HS-5 (cell line): ENCODE measurements at regions not wholly inside any gene's neighbourhood (a gene's known extent, or its start where the extent isn't known, plus 50 kb on each side); places are given as distances from the start of the nearest gene placed in this dataset.

ENCODE experiments used
- DNase-seq: peaks from one replicate; pipeline ENCODE4 v3.0.0-alpha.2; 2012; ENCODE audit warnings: low read depth

DNA sequence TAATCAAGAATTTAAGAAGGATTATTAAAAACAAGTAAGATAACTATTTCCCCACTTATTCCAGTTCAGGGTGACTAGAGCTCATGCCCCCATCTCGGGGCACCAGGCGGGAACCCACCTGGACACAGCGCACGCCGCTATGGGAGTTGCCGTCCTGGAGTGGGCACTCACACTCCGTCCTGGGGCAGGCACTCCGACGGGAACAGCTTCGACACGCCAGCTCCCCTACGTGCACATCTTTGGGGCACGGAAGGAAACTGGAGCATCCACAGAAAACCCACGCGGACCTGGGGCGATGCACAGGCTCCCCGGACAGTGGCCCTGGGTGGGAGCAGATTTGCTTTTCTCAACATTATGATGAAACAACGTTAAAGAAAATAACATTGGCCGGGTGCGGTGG lies 52.0 kb upstream of the GATA5 start:
- no peak for DNase-seq

DNA sequence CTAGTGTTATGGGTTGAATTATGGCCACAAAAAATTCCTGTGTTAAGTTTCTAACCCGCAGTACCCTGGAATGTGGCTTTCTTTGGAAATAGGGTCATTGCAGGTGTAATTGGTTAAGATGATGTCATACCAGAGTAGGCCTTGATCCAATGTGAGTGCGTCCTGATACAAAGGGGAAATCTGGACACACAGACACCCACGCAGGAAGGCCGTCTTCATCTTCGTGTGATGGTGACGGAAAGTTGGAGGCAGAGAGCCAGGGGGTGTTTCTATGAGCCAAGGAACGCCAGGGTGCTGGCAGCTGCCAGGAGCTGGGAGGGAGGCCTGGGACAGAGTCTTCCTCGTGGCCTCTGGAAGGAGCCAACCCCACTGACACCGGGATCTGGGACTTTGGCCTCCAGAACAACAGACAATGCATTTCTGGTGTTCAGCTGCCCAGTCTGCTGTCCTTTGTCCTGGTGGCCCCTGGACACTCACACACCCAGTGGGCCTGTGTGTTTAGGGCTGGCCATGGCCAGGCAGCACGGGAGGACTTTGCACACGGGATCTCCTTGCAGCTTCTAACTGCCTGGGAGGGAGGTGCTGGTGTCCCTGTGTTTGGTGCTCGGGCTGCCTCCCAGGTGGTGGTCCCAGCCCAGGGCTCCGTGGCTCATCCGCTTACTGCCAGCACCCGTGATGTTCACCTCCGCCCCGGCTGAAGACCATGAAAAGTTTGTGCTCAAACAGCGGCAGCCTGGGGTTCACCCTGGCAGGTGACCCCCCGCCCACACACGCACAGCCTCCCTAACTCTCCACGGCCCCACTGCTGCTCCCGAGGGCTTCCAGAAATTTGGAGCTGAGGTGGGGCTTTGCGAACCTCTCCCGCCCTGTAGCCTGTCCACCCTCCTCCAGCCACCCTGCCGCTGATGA lies 53.4 kb upstream of the GATA5 start:
- no peak for DNase-seq

DNA sequence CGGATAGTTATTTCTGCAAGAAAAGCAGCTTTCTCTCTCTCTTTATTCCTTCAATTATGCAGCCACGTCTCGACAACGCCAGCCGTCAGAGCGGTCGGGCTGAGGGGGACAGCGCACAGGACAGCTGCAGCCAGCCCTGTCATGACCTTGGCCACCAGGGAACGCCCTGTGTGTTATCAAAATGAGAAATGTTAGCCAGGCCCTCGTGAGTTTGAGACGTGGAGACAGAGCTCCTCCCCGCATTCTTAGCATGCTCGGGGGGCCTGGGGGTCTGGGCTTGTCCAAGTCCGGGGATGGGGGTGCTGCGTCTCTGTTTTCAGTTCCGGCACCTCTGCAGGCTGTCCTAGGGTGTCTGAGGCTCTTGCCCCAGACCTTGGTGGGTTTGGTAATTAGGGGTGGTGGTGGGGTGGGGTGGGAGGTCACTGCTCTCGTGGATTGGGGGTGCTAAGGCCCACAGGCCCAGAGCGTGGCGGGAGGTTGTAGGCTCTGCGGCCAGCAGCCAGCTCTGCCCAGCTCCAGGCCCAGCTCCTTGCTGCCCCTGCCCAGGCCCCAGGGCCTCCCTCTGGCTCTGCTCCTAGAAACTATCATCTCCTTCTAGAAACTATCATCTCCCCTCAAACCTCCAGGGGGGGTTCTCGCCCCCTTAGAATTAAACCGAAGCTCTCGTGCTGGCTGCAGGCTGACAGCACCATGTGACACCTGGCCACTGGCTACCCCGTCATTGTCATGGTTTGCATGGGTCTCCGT lies 54.3 kb upstream of the GATA5 start:
- no peak for DNase-seq

DNA sequence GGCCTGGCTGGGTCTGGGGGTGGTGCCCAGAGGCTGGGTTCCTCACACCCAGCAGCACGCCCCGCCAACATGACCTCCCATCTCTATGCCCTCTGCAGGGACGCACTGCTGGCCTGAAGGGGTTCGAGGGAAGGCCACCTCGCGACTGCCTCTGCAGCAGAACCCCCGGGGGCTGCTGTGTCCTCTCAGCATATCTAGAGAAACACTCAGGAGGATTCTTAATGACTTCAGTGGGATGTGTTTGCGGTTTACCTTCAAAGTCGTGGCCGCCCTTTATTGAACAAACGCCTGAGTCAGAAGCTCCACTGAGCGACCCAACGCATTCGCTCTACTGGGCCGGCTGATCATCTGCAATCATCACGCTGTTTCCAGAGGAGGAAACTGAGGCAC lies 54.8 kb upstream of the GATA5 start:
- DNase-seq, result no peak

DNA sequence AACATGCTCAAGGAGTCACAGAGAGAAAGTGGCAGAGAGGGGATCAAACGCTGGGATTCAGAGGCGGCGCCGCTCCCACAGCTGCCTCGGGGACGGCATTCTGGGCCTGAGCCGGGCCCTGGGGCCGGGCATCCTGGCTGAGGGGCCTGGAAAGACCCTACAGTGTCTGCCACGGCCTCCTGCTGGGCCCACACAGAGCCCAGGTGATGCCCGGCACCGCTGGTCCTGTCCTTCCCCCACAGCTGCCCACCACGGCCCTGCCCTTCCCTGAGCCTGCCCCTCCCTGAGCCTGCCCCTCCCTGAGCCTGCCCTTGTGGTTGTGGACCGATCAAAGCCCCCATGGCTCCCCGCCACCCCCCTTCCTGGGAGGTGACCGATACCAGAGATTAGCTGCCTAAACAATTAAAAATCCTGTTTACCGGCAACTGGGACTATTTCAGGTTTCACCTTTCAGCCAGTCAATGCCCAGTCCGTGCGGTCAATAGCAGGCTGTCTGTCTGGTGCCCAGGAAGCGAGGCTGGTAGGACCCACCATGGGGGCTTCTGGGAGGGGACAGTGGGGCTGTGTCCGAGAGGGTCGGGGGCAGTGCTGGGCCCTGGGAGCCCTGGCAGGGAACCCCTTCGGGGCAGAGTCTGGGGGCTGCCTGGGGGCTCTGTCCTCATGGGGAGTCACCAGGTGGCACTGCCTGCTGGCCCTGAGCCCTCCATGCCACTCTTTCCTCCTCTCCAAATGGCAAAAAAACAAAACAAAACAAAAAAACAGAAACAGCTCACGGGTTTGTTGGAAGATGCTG lies 55.4 kb upstream of the GATA5 start:
- DNase-seq, result no peak

DNA sequence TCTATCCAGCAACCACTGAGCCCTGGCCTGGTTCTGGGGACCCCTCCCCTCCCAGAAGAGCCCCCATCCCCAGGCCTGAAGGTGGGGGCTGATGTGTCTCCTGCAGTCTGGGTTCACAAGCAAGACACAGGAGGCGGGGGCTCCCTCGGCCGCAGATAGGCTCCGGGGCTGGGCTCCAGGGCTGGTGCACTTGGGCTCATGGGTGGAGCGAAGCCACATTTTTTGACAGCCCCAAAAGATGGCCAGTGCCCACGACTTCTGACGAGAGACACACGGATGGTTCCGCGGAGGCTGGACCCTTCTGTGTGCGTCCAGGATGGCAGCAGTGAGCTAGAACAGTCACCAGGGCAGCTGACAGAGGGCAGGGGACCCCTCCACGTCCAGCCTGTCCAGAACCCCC lies 57.1 kb upstream of the GATA5 start:
- no peak for DNase-seq

DNA sequence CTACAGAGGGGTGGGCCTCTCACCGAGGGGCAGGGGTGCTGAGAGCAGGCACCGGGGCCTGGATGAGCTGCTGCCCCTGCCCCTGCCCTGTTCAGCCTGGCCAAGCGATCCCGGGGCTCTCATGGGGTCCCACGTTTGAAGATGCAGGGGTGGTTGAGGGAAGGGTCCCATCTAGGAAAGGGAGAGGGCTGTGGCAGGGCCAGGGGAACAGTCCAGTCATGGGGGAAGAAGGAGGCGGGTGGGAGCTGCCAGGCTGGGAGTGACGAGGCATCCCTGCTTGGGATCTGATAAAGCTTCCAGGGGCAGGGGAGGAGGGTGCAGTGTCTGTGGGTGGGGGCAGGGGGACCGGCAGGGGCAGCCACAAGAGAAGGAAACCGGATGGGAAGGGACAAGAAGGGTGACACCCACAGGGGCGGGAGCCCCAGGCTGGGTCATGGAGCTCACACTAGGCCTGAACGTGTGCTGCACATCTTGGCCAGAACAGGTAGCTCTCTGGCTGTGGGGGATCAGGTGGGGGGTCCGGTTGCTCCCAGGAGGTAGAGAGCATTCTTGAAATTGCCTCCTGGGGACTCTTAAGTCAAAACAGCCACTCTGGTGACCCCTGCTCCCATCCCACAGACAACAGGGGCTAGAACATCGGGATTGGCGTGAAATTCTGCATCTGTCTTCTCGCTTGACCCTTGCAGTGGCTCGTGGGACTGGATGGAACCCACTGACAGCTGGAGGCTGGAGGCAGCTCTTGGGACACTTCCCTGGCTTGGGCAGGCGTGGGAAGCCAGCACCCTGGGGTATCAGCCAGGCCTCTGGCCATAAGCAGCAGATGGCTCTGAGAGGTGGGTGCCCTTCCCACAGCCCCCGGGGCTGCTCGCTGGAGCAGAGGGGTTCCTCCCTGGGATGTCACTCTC lies 58.0 kb upstream of the GATA5 start:
- no peak for DNase-seq

DNA sequence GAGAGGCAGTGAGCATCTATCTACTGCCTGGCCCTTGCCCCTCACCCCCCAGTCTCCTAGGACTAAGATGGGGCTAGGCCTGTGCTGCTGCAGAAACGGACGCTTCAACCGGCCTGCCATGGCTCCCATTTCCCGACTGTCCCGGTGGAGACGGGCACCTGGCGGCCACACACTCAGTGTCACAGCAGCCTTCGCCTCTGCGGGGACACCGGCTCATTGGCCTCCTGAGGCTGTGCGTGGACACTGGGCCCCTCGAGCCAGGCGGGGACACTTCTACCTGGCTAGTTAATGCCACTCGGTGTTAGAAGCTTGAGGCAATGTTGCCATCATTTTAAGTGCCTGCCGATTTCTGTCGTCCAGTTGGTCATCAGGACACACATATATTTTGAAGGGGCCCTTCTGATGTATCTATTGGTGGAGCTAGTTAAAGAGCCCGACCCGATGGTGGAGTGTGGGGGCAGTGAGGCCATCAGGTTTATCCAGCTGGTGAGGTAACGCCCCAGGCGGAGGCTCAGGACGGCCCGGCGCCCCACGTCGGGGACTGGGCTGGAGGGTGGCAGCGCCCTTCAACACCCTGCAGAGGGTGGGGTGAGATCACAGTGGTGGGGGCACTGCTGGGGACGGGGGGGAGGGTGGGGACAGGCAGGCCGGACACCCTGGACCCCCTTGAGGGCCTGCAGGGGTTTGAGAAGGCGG lies 58.9 kb upstream of the GATA5 start:
- DNase-seq, result no peak

DNA sequence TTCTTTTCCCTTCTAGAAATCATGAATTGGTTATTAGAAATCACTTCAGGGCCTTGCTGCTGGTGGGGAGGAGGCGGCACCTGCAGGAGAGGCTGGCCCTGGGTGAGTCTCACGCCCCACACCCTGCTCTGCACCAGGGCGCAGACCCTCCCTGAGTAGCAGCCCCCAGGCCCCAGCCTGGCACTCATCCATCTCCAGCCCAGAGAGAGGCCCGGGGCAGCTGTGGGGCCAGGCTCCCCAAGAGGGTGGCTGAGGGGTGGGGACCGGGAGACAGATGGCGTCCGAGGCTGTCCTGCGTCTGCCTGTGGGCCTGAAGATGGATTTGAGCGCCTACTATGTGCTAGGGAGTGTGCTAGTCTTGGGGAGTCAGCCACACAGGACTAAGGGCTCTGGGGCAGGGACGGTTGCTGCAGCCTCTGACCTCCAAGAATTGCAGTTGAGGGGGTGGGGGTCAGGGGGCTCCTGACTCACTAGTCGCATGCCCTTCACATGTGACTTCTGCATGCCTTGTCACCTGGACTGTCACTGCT lies 59.6 kb upstream of the GATA5 start:
- no peak for DNase-seq

DNA sequence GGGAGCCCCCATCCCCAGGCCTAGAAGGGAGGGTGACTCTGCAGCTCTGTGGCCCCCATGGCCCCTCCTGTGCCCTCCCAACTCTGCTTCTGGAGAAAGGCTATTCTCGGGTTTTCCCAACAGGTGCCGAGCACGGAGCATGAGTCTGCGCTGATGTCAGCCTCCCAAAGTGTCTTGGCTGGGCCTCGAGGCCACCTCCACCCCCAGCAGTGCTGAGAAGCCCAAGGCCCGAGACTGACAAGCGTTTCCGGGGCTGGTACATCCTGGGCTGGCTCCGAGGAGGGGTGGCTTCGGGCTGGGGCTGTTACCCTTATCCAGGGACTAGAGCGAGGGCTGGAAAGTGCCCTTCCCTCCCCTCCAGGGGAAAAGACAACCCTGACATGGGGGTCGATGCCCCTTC lies 60.2 kb upstream of the GATA5 start:
- DNase-seq, result no peak

DNA sequence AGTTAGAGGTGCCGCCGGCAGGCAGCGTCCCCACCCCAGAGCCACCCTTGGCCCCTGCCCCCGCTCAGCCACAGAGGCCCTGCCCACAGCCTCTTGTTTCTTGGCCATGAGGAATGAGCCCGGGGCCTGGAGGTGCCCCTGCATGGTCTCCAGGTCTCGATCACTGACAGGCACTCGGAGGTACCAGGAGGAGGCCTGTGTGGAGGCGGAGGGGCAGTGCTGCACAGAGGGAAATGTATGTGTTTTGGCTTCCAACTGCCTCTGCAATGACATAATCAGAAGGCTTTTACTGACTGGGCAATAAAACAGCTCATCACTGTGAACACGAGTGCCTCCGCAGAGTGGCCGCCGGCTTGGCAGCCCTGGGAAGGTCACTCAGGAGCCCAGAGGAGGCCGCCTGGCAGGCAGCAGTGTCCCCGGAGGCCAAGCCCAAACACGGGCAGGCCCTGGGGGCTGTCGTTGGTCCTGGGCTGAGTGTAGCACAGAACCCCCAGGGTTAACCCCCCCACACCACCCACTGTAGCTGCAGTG lies 61.1 kb upstream of the GATA5 start:
- no peak for DNase-seq

DNA sequence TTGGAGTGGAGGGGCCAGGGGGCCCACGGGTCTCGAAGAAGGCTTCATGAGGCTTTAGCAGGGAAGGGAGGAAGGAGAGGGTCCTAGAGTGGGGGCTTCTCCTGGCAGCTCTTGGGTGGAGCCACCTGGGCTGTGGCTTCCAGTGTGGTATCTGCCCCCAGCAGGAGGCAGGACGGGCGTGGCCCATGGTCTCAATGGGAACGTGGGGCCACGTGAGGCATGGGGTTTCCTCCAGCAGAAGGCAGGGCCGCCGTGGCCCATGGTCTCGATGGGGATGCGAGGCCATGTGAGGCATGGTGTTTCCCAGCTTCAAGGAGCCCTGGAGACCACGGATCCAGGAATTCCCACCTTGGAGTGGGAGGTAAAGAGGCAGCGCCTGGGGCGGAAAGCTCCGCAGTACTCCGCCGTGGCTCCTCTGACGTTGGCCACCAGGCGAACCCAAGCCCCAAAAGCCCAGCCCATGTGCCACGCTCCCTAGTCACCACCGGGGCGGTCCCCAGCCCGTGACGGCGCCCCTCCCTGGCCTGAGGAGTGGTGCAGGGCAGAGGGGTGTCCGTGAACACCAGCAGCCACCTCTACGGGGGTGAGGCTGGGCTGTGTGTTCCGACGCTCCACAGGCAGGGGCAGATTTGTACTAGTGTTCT lies 62.0 kb upstream of the GATA5 start:
- no peak for DNase-seq

DNA sequence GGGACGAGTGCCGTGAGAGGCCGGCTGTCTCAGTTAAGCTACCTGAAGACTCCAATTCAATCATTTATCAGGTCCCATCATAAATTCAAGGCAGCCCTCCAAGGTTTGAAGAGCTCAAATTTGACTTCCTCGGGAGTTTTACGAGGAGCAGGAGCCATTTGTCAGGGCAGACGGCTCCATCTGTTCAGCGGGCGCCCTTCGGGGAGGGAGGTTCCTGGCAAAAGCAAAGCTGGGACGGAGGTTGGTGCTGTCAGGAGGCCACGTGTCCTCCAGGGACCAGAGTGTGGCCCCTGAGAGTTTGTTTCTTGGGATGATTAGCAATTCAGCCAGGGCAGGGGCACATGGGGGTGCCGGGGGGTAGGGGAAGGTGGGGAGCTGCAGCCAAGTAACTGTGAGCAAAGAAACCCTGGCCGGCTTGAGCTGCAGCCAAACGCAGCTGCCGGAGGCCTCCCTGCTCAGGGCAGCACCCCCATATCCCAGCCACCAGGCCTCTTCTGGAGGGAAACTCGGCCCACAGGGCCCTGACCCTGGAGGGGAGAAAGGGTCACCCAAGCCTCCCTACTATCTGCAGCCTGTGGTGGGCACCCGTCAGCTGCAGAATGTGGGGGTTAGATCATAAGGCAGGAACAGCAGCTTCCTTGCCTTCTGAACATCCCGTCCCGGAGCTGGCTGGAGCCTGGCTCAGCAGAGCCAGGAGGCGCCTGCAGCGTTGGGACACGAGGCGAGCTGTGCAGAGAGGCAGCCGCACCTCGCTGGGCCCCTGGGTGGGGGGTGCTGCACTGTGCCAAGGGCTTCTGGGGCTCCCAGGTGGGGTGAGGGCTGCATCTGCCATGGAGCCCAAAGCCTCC lies 63.6 kb upstream of the GATA5 start:
- DNase-seq, result no peak

DNA sequence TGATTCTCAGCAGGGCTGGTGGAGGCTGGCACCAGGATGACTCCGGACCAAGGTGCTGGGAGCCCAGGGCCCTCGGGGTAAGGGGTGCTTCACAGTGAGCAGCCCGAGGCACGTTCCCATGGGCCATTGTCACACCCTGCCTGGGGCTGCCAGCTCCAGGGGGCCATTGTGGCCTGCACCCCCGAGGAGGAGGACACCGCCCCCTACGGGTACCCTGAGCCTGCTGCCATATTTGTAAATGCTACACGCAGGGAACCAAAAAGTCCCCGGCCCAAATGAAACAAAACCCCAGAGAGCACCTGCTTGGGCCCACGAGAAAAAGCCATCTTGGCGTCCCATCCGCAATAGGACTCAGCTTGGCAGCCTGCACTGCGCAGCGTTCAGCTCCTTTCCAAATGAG lies 64.7 kb upstream of the GATA5 start:
- DNase-seq, result no peak

DNA sequence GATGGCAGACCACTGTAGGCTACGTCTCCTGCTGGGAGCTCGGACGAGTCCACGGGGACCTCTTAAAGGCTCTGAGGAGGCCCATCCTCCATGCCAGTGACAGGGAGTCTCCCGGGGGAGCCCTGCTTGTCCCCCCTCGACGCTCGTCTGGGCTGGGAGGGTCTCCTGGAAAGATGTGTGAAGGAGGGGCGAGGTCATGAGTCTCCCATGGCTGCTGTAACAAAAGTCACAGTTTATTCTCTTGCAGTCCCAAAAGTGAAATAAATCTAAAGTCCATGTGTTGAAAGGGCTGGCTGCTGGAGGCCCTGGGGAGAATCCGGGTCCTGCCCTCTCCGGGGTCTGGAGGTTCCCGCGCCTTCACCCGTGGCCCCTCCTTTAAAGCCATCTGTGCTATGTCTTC lies 67.1 kb upstream of the GATA5 start:
- DNase-seq, result no peak

DNA sequence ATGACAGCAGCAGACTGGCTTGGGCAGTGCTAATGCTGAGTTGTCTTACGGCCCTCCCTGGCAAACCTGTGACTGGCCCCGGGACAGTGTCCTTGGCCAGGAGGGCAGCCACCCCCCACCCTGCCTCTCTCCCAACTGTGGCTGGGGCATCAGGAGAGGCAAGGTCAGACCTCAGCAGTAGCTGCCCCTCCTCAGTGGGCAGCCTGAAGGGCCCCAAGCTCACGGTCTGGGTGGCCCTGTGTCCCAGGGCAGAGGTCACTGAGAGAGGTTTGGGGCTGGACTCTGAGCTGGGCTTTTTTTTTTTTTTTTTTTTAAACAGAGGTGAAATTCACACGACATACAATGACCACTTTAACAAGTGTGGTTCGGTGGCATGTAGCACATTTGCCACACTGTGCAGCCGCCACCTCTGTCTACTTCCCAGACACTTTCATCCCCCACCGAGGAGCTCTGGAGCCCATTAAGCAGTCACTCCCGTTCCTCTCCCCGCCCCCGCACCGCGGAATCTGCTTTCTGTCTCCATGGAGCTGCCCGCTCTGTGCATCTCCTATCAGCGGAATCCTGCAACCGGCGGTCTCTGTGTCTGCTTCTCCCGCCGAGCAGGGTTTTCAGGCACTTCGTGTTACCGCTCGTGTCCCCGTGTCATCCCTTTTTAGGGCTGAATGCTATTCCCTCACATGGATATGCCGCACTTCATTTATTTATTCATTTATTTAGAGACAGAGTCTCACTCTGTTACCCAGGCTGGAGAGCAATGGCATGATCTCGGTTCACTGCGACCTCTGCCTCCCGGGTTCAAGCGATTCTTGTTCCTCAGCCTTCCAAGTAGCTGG lies 67.9 kb upstream of the GATA5 start:
- DNase-seq, result no peak

DNA sequence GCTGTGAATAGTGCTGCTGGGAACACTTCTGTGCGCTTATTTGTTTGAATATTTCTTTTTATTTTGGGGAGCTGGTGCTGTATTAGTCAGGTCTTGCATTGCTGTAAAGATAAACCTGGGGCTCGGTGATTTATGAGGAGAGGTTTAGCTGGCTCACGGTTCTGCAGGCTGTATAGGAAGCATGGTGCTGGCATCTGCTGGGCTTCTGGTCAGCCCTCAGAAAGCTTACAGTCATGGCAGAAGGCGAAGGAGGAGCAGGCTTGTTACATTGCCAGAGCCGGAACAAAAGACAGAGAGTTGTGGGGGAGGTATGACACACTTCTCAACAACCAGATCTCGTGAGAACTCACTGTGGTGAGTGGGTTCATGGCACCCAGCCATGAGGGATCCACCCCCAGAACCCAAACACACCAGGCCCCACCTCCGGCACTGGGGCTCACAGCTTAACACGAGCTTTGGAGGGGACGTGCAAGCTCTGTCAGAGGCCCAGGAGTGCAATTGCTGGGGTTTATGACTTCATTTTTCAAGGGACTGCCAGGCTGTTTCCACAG lies 68.8 kb upstream of the GATA5 start:
- DNase-seq, result no peak

DNA sequence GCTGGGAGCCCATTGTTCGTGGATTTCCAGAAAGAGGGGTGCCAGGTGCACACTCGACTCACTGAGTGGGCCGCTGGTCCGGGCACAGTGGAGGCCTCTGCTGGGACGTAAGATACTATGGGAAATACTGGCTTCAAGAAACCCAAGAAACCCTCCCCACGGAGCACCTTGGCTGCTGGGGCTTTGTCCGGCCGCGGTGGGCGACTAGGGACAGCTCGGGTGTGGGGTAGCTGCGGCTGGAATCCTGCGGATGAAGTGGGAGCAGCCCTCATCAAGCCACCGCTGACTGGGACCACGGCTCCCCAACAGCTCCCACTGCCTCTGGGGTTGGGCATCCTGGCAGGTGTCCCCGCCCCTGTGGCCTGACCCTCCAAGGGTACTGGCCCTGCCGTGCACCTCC lies 69.5 kb upstream of the GATA5 start:
- no peak for DNase-seq
